Mammary epithelial cell (primary cell): ENCODE measurements at regions not wholly inside any gene's neighbourhood (a gene's known extent, or its start where the extent isn't known, plus 50 kb on each side); places are given as distances from the start of the nearest gene placed in this dataset.

Experiments
- EZH2 ChIP-seq: IDR thresholded peaks from 2 replicates; pipeline ENCODE4 v1.6.1; 2012; ENCODE audit warnings: low read length, inconsistent platforms, borderline replicate concordance
- TF ChIP-seq, protein P1 (sequence below), 2 donors: IDR thresholded peaks in 1 of 2; conservative IDR thresholded peaks in 1 of 2; 2 replicates each; pipeline ENCODE4 v1.5.1; 2011 to 2012; ENCODE audit warnings: inconsistent platforms in 2 of 2, low read length in 2 of 2, mild to moderate bottlenecking in 2 of 2, control low read depth in 1 of 2, low read depth in 1 of 2; ENCODE audit not compliant: insufficient read depth in 1 of 2; ENCODE audit errors: extremely low read depth in 1 of 2

DNA sequence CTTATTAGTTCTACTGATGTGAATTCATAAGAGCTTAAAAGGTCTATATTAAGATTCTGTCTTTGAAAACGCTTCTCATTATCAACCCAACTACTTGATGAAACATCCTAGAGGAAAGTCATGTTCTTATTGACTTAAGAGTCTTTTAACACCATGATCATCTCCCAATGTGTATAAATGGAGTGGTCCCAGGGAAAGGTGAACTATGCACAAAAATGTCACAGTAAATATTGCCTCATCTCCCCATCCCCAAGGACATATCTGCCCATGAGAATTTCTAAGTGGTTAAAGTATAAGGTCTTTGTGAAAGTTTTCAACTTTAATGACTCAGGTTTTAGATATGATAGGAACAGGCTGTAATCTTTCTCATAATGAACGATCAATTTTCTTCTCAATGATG, 240.1 kb downstream of the IRS1 start:
- TF ChIP-seq, protein P1, sequence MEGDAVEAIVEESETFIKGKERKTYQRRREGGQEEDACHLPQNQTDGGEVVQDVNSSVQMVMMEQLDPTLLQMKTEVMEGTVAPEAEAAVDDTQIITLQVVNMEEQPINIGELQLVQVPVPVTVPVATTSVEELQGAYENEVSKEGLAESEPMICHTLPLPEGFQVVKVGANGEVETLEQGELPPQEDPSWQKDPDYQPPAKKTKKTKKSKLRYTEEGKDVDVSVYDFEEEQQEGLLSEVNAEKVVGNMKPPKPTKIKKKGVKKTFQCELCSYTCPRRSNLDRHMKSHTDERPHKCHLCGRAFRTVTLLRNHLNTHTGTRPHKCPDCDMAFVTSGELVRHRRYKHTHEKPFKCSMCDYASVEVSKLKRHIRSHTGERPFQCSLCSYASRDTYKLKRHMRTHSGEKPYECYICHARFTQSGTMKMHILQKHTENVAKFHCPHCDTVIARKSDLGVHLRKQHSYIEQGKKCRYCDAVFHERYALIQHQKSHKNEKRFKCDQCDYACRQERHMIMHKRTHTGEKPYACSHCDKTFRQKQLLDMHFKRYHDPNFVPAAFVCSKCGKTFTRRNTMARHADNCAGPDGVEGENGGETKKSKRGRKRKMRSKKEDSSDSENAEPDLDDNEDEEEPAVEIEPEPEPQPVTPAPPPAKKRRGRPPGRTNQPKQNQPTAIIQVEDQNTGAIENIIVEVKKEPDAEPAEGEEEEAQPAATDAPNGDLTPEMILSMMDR (conservative IDR thresholded peaks at IDR 0.05 in 1 of 2, IDR thresholded peaks at IDR 0.05 in 1 of 2; ENCODE audit: extremely low read depth in 1 of 2, insufficient read depth in 1 of 2, low read depth in 1 of 2, low read length in 2 of 2) = no peak
- no peak for TF ChIP-seq EZH2
